Gastrocnemius medialis (tissue), 4 donors: ENCODE measurements at regions not wholly inside any gene's neighbourhood (a gene's known extent, or its start where the extent isn't known, plus 50 kb on each side); places are given as distances from the start of the nearest gene placed in this dataset.

Experiments used
- POLR2A ChIP-seq, 2 donors: fragments of 450-650 bp; IDR thresholded peaks; one replicate each; pipeline ENCODE4 v1.6.1; 2017; ENCODE audit warnings: antibody characterized with exemption in 2 of 2, mild to moderate bottlenecking in 2 of 2, moderate library complexity in 2 of 2
- TF ChIP-seq, protein P1 (sequence below), 5 experiments: fragments of 450-650 bp in 3 of 5; fragments of 200-600 bp in 2 of 5; sonication (generic) in 2 of 5; IDR thresholded peaks in 4 of 5; conservative IDR thresholded peaks in 1 of 5; 1 replicate in 4 of 5; 2 replicates in 1 of 5; pipeline ENCODE4 v1.5.1; 2016 to 2019; ENCODE audit warnings: antibody characterized with exemption in 5 of 5, mild to moderate bottlenecking in 3 of 5, moderate library complexity in 3 of 5

- TF ChIP-seq, protein P1, sequence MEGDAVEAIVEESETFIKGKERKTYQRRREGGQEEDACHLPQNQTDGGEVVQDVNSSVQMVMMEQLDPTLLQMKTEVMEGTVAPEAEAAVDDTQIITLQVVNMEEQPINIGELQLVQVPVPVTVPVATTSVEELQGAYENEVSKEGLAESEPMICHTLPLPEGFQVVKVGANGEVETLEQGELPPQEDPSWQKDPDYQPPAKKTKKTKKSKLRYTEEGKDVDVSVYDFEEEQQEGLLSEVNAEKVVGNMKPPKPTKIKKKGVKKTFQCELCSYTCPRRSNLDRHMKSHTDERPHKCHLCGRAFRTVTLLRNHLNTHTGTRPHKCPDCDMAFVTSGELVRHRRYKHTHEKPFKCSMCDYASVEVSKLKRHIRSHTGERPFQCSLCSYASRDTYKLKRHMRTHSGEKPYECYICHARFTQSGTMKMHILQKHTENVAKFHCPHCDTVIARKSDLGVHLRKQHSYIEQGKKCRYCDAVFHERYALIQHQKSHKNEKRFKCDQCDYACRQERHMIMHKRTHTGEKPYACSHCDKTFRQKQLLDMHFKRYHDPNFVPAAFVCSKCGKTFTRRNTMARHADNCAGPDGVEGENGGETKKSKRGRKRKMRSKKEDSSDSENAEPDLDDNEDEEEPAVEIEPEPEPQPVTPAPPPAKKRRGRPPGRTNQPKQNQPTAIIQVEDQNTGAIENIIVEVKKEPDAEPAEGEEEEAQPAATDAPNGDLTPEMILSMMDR (IDR thresholded peaks at IDR 0.05 in 4 of 5, conservative IDR thresholded peaks at IDR 0.05 in 1 of 5), result no peak
- TF ChIP-seq POLR2A (IDR thresholded peaks at IDR 0.05), result no peak
Measured at GRCh38 chr5:141800617-141801016, 77.6 kb downstream of the PCDH1 start.
